ENCODE measurements at regions not wholly inside any gene's neighbourhood (a gene's known extent, or its start where the extent isn't known, plus 50 kb on each side); places are given as distances from the start of the nearest gene placed in this dataset.

- Histone ChIP-seq H2AFZ (ENCODE audit: low read depth, low read length) (no peak overlapping the region), H3K36me3 (ENCODE audit: insufficient read depth, low read length) (no peaks in the 10 kb centered on the region), H3K4me1 (ENCODE audit: insufficient read depth, low read length) (no peaks in the 10 kb centered on the region), H3K9ac (ENCODE audit: low read length) (no peak overlapping the region), H3K27ac (ENCODE audit: low read depth, low read length) (no peak overlapping the region), H3K4me2 (ENCODE audit: low read length) (no peak overlapping the region), H3K79me2 (ENCODE audit: insufficient read depth, low read length) (no peaks in the 10 kb centered on the region), H3K9me3 (ENCODE audit: insufficient read depth, low read depth, low read length) (no peaks in the 10 kb centered on the region), H3K4me3 (ENCODE audit: insufficient read depth, low read depth, low read length) (no peak overlapping the region), H4K20me1 (ENCODE audit: insufficient read depth, low read length) (no peaks in the 10 kb centered on the region), H3K27me3 (ENCODE audit: insufficient read depth, low read length) (no peaks in the 10 kb centered on the region)
- H3K36me3 Mint-ChIP-seq (ENCODE audit: low read depth, unreplicated experiment): no peaks in the 10 kb centered on the region
- H3K27me3 Mint-ChIP-seq (ENCODE audit: low read depth, unreplicated experiment): no peaks in the 10 kb centered on the region
- no peaks in the 10 kb centered on the region for H3K9me3 Mint-ChIP-seq (ENCODE audit: unreplicated experiment)
- H3K4me1 Mint-ChIP-seq (ENCODE audit: low read depth, unreplicated experiment): no peaks in the 10 kb centered on the region
- FAIRE-seq: no peak
- DNase-seq (ENCODE audit: low read depth): no peak
- H3K4me3 Mint-ChIP-seq (ENCODE audit: unreplicated experiment): no peak overlapping the region
- TF ChIP-seq CTCF (IDR thresholded peaks at IDR 0.05; ENCODE audit: insufficient read depth, low read depth, low read length): no peak
- TF ChIP-seq EZH2 (IDR thresholded peaks at IDR 0.05; ENCODE audit: insufficient read depth, low read length): no peak
- H3K27ac Mint-ChIP-seq (ENCODE audit: unreplicated experiment): no peak overlapping the region
These were observed 1162.0 kb upstream of the SLC39A10 start for GRCh38 chr2:194495046-194495445.

GRCh38 chr2:194494401-194494800, 1162.6 kb upstream of the SLC39A10 start:
- H3K4me1 Mint-ChIP-seq (ENCODE audit: low read depth, unreplicated experiment): no peaks in the 10 kb centered on the region

More at GRCh38 chr2:194494401-194494800, 1162.6 kb upstream of the SLC39A10 start:
- no peaks in the 10 kb centered on the region for H3K36me3 ChIP-seq (ENCODE audit: insufficient read depth, low read length)
- no peak for FAIRE-seq
- no peak overlapping the region for H3K9ac ChIP-seq (ENCODE audit: low read length)
- H3K27ac ChIP-seq (ENCODE audit: low read depth, low read length): no peak overlapping the region
- H3K9me3 ChIP-seq (ENCODE audit: insufficient read depth, low read depth, low read length): no peaks in the 10 kb centered on the region
- DNase-seq (ENCODE audit: low read depth): no peak
- no peaks in the 10 kb centered on the region for H3K79me2 ChIP-seq (ENCODE audit: insufficient read depth, low read length)
- H3K4me2 ChIP-seq (ENCODE audit: low read length): no peak overlapping the region
- no peaks in the 10 kb centered on the region for H3K27me3 ChIP-seq (ENCODE audit: insufficient read depth, low read length)
- no peaks in the 10 kb centered on the region for H3K4me1 ChIP-seq (ENCODE audit: insufficient read depth, low read length)
- no peak overlapping the region for H3K4me3 ChIP-seq (ENCODE audit: insufficient read depth, low read depth, low read length)
- no peak overlapping the region for H3K27ac Mint-ChIP-seq (ENCODE audit: unreplicated experiment)
- no peak overlapping the region for H3K4me3 Mint-ChIP-seq (ENCODE audit: unreplicated experiment)
- no peaks in the 10 kb centered on the region for H3K36me3 Mint-ChIP-seq (ENCODE audit: low read depth, unreplicated experiment)
- no peaks in the 10 kb centered on the region for H3K9me3 Mint-ChIP-seq (ENCODE audit: unreplicated experiment)
- H2AFZ ChIP-seq (ENCODE audit: low read depth, low read length): no peak overlapping the region
- no peaks in the 10 kb centered on the region for H3K27me3 Mint-ChIP-seq (ENCODE audit: low read depth, unreplicated experiment)
- H4K20me1 ChIP-seq (ENCODE audit: insufficient read depth, low read length): no peaks in the 10 kb centered on the region
- TF ChIP-seq CTCF (IDR thresholded peaks at IDR 0.05; ENCODE audit: insufficient read depth, low read depth, low read length) (no peak), EZH2 (IDR thresholded peaks at IDR 0.05; ENCODE audit: insufficient read depth, low read length) (no peak)
